Limb (tissue), 2 donors: ENCODE measurements at regions not wholly inside any gene's neighbourhood (a gene's known extent, or its start where the extent isn't known, plus 50 kb on each side); places are given as distances from the start of the nearest gene placed in this dataset.
"Not testable (repeated sequence)": the region's sequence is repeated elsewhere in the genome, so short reads cannot be mapped to it uniquely, and the experiment has no call there.

ENCODE experiments used
- DNase-seq, 2 donors: peaks; one replicate each; pipeline ENCODE4 v3.0.0-alpha.2; 2016; ENCODE audit errors: extremely low spot score in 2 of 2

DNA sequence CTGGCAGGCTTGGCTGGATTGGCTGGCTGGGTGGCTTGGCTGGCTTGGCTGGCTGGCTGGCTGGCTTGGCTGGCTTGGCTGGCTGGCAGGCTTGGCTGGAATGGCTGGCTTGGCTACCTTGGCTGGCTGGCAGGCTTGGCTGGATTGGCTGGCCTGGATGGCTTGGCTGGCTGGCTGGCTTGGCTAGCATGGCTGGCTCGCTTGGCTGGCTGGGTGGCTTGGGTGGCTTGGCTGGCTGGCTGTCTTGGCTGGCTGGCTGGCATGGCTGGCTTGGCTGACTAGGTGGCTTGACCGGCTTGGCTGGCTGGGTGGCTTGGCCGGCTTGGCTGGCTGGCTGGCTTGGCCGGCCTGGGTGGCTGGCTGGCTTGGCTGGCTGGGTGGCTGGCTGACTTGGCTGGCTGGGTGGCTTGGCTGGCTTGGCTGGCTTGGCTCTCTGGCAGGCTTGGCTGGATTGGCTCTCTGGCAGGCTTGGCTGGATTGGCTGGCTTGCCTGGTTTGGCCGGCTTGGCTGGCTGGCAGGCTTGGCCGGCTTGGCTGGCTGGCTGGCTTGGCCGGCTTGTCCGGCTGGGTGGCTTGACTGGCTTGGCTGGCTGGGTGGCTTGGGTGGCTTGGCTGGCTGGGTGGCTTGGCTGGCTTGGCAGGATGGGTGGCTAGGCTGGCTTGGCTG lies 440.9 kb downstream of the GOLGA6L6 start:
- DNase-seq = not testable (repeated sequence)

DNA sequence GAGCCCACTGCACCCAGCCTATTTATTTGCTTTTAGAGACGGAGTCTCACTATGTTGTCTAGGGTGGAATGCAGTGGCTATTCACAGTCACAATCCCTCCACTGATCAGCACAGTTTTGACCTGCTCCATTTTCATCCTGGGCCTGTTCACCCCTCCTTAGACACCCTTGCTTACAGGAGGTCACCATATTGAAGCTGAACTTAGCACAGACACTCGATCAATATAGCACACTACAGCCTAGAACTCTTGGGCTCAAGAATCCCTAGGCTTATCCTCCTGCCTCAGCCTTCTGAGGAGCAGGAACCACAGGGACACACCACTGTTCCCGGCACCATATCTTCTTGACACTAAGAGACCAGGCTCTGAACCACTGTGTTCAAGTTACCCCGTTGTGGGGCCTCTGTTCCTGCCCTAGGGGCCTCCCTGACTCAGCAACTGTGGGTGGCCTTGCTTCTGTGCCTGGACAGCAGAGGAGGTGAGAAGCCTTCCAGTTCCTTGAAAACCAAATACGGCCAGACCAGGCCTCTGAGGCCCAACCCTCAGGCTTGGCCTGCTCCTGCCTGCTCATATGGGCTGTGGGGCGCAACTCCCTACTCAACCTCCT lies 445.8 kb downstream of the GOLGA6L6 start:
- not testable (repeated sequence) for DNase-seq

- not testable (repeated sequence) for DNase-seq
Observed at GRCh38 chr15:20089541-20089940, 452.1 kb downstream of the GOLGA6L6 start.

GRCh38 chr15:20084026-20084425 lies 457.6 kb downstream of the GOLGA6L6 start:
- DNase-seq = not testable (repeated sequence)

GRCh38 chr15:20074082-20074481 lies 467.5 kb downstream of the GOLGA6L6 start:
- DNase-seq = not testable (repeated sequence)

DNA sequence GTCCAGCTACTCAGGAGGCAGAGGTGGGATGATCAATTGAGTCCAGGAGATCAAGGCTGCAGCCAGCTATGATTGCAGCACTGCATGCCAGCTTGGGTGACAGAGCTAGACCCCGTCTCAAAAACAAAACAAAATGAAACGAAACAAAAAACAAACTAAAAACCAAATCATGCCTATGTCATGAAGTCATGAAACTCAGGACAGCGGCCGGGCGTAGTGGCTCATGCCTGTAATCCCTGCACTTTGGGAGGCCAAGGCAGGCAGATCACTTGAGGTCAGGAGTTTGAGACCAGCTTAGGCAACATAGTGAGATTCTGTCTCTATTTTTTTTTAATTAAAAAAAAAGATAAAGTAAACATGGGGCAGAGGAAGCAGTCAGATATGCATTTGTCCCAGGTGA lies 472.6 kb downstream of the GOLGA6L6 start:
- DNase-seq = not testable (repeated sequence)

- not testable (repeated sequence) for DNase-seq
Observed at GRCh38 chr15:20066173-20066572, 475.4 kb downstream of the GOLGA6L6 start.

DNA sequence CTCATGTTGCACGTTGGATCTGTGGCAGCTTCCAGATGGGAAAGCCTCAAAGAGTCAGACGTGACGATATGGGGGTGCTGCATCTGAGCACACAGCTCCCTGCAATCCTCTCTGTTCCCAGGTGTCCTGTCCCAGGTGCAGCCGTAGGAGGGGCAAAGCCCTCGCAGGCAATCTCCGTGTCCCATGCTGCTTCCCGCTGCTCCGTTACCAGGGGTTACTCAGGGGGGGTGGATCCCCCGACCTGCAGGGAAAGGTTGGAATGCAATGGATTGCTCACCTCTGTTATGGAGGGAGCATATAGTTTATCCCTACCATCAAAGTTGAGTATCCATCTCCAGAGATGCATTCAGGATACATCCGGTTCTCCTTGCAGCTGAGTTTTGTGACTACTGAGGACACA lies 476.1 kb downstream of the GOLGA6L6 start:
- DNase-seq = not testable (repeated sequence)

GRCh38 chr15:20063167-20063566 lies 478.4 kb downstream of the GOLGA6L6 start:
- DNase-seq = not testable (repeated sequence)

GRCh38 chr15:20060838-20061237 lies 480.8 kb downstream of the GOLGA6L6 start:
- DNase-seq = not testable (repeated sequence)

DNA sequence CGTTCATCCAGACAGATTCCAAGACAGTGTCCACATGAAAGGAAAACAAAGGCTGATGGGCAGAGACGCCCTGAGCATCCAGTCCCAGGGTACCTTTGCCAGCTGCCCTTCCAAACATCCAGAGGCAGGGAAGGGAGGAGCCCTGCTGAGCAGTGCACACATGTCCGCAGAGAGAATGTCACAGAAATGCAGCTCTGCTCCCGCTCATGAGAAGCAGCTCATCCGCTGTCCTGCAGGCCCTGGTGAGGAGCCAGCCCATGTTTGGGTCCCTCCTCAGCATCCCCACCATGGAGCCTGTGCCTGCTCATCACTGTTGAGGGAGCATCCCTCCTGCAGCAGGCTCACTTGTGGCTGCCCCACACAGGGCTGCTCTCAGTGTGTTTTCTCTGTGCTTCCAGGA lies 484.7 kb downstream of the GOLGA6L6 start:
- DNase-seq = not testable (repeated sequence)

DNA sequence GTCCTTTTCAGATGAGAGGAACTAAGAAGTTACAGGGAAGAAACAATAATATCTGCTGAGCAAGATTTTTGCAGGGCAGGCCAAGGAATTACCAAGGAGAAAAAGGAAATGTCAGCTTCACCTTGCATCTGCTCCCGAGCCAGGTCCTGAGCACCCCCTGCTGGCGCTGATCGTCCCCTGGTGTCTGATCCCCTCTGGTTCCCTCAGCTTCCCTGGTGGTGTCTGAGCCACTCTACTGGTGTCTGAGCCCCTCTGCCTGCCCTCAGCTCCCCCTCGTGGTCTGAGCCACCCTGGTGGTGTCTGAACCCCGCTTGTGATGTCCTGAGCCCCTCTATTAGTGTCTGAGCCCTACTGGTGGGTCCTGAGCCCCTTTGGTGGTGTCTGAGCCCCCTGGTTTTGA lies 485.7 kb downstream of the GOLGA6L6 start:
- DNase-seq = not testable (repeated sequence)

- DNase-seq = not testable (repeated sequence)
Observed at GRCh38 chr15:20048189-20048588, 493.4 kb downstream of the GOLGA6L6 start.

GRCh38 chr15:20045165-20045564 lies 496.4 kb downstream of the GOLGA6L6 start:
- DNase-seq = not testable (repeated sequence)

GRCh38 chr15:20040691-20041090 lies 500.9 kb downstream of the GOLGA6L6 start:
- not testable (repeated sequence) for DNase-seq

- DNase-seq = not testable (repeated sequence)
Observed at GRCh38 chr15:20025040-20025439, 516.6 kb downstream of the GOLGA6L6 start.

DNA sequence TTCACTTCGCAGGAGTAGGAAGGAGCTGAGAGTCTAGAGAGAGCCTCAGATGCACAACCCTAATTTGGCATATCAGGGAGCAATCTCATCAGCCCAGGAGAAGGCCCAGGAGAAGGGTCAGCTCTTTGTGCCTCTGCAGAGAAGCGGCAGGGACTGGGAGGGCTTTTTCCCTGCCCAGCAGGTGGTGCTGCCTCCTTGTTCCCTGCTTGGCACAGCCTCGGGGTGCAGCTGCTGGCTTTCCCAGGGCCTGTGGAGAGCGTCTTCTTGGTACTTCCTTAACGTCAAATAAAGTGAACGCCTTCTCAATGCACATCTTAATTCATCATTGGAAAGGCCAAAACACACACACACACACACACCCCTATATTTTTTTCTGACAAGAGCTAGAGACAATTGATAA lies 519.3 kb downstream of the GOLGA6L6 start:
- not testable (repeated sequence) for DNase-seq

DNA sequence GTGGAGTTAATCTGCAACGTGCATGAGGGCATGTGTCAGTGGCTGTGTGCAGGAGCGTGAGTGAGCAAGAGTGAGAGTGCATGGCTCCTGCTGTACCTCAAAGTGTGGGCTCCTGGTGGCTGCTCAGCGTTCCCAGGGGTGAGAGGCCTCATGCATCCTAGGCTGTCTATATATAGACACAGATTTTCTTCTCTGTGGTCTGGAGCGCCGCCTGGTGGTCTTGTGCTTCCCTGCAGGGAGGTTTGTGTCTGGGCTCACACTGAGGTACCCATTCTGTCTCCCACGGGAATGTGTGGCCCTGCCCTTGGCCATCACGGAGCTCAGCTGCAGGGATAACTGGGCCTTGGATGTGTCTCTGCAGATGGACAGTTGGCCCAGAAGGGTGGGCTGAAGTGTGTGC lies 520.2 kb downstream of the GOLGA6L6 start:
- not testable (repeated sequence) for DNase-seq

DNA sequence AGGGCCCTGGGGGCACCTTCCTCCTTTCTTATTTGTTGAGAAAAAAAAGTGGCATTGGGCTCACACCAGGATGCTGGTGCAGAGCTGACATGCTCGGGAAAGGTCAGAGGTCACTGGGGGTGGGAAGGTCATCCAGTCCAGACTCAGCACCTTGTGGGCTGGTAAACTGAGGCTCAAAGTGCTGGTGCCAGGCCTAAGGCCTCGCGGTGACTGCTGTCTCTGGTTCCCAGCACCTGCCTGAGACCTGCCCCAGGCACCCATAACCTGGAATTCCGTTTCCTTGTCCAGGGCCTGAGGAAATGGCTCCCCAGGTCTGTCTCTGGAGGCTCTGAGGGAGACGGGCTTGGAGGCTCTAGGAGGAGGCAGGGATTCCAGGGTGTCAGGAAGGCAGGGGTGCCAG lies 521.0 kb downstream of the GOLGA6L6 start:
- DNase-seq = not testable (repeated sequence)

- not testable (repeated sequence) for DNase-seq
Observed at GRCh38 chr15:20019758-20020157, 521.8 kb downstream of the GOLGA6L6 start.

GRCh38 chr15:20017581-20017980 lies 524.0 kb downstream of the GOLGA6L6 start:
- not testable (repeated sequence) for DNase-seq

DNA sequence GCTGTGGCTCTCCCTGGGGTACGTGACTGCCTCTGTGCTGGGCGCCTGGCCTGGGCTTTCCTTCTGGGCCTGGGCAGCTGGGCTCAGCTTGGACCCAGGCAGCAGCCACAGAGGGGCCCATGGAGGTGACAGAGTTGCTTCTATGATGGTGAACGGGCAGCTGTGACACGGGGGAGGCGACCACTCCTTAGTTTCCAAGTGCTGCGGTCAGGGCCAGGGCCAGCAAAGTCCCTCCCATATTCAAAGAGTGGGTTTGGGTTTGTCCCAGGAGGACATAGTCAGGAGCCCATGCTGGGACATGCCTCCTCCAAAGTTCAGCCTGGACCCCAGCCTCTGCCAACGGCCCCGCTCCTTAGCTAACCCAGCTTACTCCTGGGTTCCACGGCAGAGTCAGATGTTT lies 524.7 kb downstream of the GOLGA6L6 start:
- DNase-seq = not testable (repeated sequence)

DNA sequence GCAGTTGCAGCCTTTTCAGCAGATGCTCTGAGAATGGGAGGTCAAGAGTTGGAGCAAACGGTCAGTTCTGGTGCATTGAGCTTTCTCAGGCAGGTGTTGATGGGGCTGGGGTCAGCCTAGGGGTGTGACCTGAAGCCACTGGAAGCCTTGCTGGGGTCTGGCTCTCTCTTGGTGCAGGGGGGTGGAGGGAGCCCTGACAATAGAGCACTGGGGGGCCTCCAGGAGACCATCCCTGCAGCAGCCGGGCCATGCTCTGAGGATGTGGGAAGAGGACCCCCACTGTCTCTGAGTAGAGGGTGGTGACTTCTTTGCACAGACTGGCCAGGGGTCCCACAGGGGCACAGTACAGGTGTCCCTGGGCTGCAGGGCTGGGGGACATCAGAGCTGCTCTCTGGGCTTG lies 528.8 kb downstream of the GOLGA6L6 start:
- not testable (repeated sequence) for DNase-seq
